ENCODE measurements at regions not wholly inside any gene's neighbourhood (a gene's known extent, or its start where the extent isn't known, plus 50 kb on each side); places are given as distances from the start of the nearest gene placed in this dataset.

DNA sequence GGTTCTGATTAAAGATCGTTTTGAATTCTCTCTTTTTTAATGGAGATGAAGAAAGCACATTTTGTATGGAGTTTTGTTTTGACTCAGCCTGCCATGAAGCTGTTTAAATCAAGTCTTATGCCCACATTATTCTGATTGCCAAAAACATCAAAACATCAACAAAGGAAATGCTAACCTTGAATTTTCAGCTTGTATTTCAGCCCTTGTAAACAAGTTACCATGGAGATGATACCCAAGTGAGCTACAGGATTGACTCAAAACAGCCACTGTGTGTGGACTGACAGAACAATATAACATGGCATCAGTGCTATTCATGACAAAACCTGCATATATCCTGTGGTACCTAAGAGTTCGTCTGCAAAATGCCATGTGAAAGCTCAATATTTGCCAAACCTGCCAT is 1581.0 kb downstream of the MAT2B start:
- TF ChIP-seq ZNF557 (CRISPR knock-in tag; IDR thresholded peaks at IDR 0.05) (no peak), NFATC3 (CRISPR knock-in tag; IDR thresholded peaks at IDR 0.05) (no peak)
